GM12892 (cell line): ENCODE measurements at regions not wholly inside any gene's neighbourhood (a gene's known extent, or its start where the extent isn't known, plus 50 kb on each side); places are given as distances from the start of the nearest gene placed in this dataset.

Source experiments
- DNase-seq: peaks from one replicate; pipeline ENCODE4 v3.0.0; 2011; ENCODE audit not compliant: insufficient read length
- FAIRE-seq: peaks from 2 replicates; lab custom pipeline; 2011; peaks lifted over from hg19 to GRCh38; lab: Jason Lieb, UNC
- POLR2A ChIP-seq: IDR thresholded peaks from 2 replicates; pipeline ENCODE4 v1.6.1; 2011; ENCODE audit warnings: low read depth, low read length, control low read depth
- POLR2AphosphoS5 ChIP-seq: IDR thresholded peaks from 2 replicates; pipeline ENCODE4 v1.6.1; 2011; ENCODE audit warnings: low read depth, low read length, control low read depth
- TAF1 ChIP-seq: IDR thresholded peaks from 2 replicates; pipeline ENCODE4 v1.6.1; 2011; ENCODE audit warnings: low read depth, mild to moderate bottlenecking, control low read depth, low read length, borderline replicate concordance

- no peak for TF ChIP-seq POLR2A
- no peak for TF ChIP-seq POLR2AphosphoS5
- TF ChIP-seq TAF1, result no peak
- FAIRE-seq, result peak; percentile 36
- DNase-seq, result no peak
These were observed 128.9 kb upstream of the ASB18 start for GRCh38 chr2:236393101-236393500.

- TF ChIP-seq POLR2AphosphoS5 (no peak), POLR2A (no peak), TAF1 (no peak)
- FAIRE-seq (no peak), DNase-seq (no peak)
These were observed 129.4 kb upstream of the ASB18 start for GRCh38 chr2:236393581-236393980.

- FAIRE-seq, result no peak
- no peak for DNase-seq
- no peak for TF ChIP-seq POLR2AphosphoS5
- TF ChIP-seq POLR2A, result no peak
- TF ChIP-seq TAF1, result no peak
These were observed 130.4 kb upstream of the ASB18 start for GRCh38 chr2:236394571-236394970.

GRCh38 chr2:236395067-236395466 is 130.9 kb upstream of the ASB18 start:
- TF ChIP-seq TAF1 (no peak), POLR2A (no peak), POLR2AphosphoS5 (no peak)
- DNase-seq (no peak), FAIRE-seq (no peak)

- FAIRE-seq (no peak), DNase-seq (no peak)
- TF ChIP-seq POLR2AphosphoS5 (no peak), TAF1 (no peak), POLR2A (no peak)
These were observed 132.7 kb upstream of the ASB18 start for GRCh38 chr2:236396818-236397350.

GRCh38 chr2:236397681-236398080 is 133.5 kb upstream of the ASB18 start:
- no peak for FAIRE-seq
- TF ChIP-seq POLR2AphosphoS5 (no peak), POLR2A (no peak), TAF1 (no peak)
- no peak for DNase-seq

GRCh38 chr2:236399409-236399808 is 135.2 kb upstream of the ASB18 start:
- no peak for FAIRE-seq
- no peak for DNase-seq
- TF ChIP-seq POLR2A (no peak), POLR2AphosphoS5 (no peak), TAF1 (no peak)

GRCh38 chr2:236400046-236400574 is 135.9 kb upstream of the ASB18 start:
- FAIRE-seq, result no peak
- DNase-seq, result no peak
- no peak for TF ChIP-seq TAF1
- no peak for TF ChIP-seq POLR2A
- TF ChIP-seq POLR2AphosphoS5, result no peak

- no peak for FAIRE-seq
- DNase-seq, result no peak
- TF ChIP-seq TAF1 (no peak), POLR2AphosphoS5 (no peak), POLR2A (no peak)
These were observed 136.6 kb upstream of the ASB18 start for GRCh38 chr2:236400594-236401360.

- FAIRE-seq (no peak), DNase-seq (no peak)
- TF ChIP-seq POLR2AphosphoS5 (no peak), TAF1 (no peak), POLR2A (no peak)
These were observed 138.0 kb upstream of the ASB18 start for GRCh38 chr2:236402033-236402790.

- no peak for FAIRE-seq
- no peak for DNase-seq
- TF ChIP-seq TAF1, result no peak
- TF ChIP-seq POLR2AphosphoS5, result no peak
These were observed 138.9 kb upstream of the ASB18 start for GRCh38 chr2:236403125-236403524.

GRCh38 chr2:236403811-236404210 is 139.6 kb upstream of the ASB18 start:
- DNase-seq (no peak), FAIRE-seq (no peak)
- no peak for TF ChIP-seq TAF1
- TF ChIP-seq POLR2A, result no peak
- TF ChIP-seq POLR2AphosphoS5, result no peak

- FAIRE-seq (no peak), DNase-seq (no peak)
- no peak for TF ChIP-seq POLR2A
- TF ChIP-seq TAF1, result no peak
- TF ChIP-seq POLR2AphosphoS5, result no peak
These were observed 140.1 kb upstream of the ASB18 start for GRCh38 chr2:236404346-236404745.
